ENCODE measurements at regions not wholly inside any gene's neighbourhood (a gene's known extent, or its start where the extent isn't known, plus 50 kb on each side); places are given as distances from the start of the nearest gene placed in this dataset.

GRCh38 chr2:125588780-125589179, 1067.2 kb upstream of the GYPC start:
- TF ChIP-seq EZH2phosphoT487 (IDR thresholded peaks at IDR 0.05; ENCODE audit: low read depth, severe bottlenecking, unreplicated experiment) (no peak), CTCF (IDR thresholded peaks at IDR 0.05; ENCODE audit: poor library complexity) (no peak), EZH2 (IDR thresholded peaks at IDR 0.05; ENCODE audit: borderline replicate concordance) (no peak)
